H9 (cell line): ENCODE measurements at regions not wholly inside any gene's neighbourhood (a gene's known extent, or its start where the extent isn't known, plus 50 kb on each side); places are given as distances from the start of the nearest gene placed in this dataset.

Source experiments
- DNase-seq: peaks from one replicate; pipeline ENCODE4 v3.0.0-alpha.2; 2017
- H2AFZ ChIP-seq: one replicate; pipeline ENCODE4 v1.6.1; 2013; ENCODE audit warnings: mild to moderate bottlenecking, low read length, control low read depth, moderate library complexity
- H2AK5ac ChIP-seq: 2 replicates; pipeline ENCODE4 v1.6.1; 2013; ENCODE audit warnings: low read length, control low read depth, mixed read lengths; ENCODE audit not compliant: insufficient read length
- H2BK120ac ChIP-seq: one replicate; pipeline ENCODE4 v1.6.1; 2013; ENCODE audit warnings: low read depth, mild to moderate bottlenecking, low read length, control low read depth, inconsistent platforms; ENCODE audit not compliant: poor library complexity, severe bottlenecking
- H2BK12ac ChIP-seq: 2 replicates; pipeline ENCODE4 v1.6.1; 2013; ENCODE audit warnings: low read length, control low read depth, mixed read lengths, low read depth; ENCODE audit not compliant: insufficient read length
- H2BK15ac ChIP-seq: 2 replicates; pipeline ENCODE4 v1.6.1; 2013; ENCODE audit warnings: low read depth, low read length, control low read depth
- H2BK20ac ChIP-seq: one replicate; pipeline ENCODE4 v1.6.1; 2013; ENCODE audit warnings: low read depth, mild to moderate bottlenecking, low read length, control low read depth, inconsistent platforms; ENCODE audit not compliant: poor library complexity, severe bottlenecking
- H2BK5ac ChIP-seq: 2 replicates; pipeline ENCODE4 v1.6.1; 2013; ENCODE audit warnings: low read length, control low read depth, mixed read lengths; ENCODE audit not compliant: insufficient read length
- H3K14ac ChIP-seq: 2 replicates; pipeline ENCODE4 v1.6.1; 2013; ENCODE audit warnings: low read length, control low read depth; ENCODE audit not compliant: insufficient read depth
- H3K18ac ChIP-seq: 2 replicates; pipeline ENCODE4 v1.6.1; 2013; ENCODE audit warnings: low read depth, mild to moderate bottlenecking, mixed read lengths, low read length, control low read depth; ENCODE audit not compliant: insufficient read length
- H3K23ac ChIP-seq: 2 replicates; pipeline ENCODE4 v1.6.1; 2013; ENCODE audit warnings: low read length, control low read depth, mixed read lengths, low read depth; ENCODE audit not compliant: insufficient read length
- H3K23me2 ChIP-seq: 2 replicates; pipeline ENCODE4 v1.6.1; 2013; ENCODE audit warnings: low read depth, mild to moderate bottlenecking, mixed read lengths, low read length, control low read depth; ENCODE audit not compliant: insufficient read length, poor library complexity, severe bottlenecking
- H3K27ac ChIP-seq: 2 replicates; pipeline ENCODE4 v1.5.1; 2013; ENCODE audit warnings: low read length, control low read depth, mixed read lengths, low read depth; ENCODE audit not compliant: insufficient read length
- H3K27me3 ChIP-seq: 2 replicates; pipeline ENCODE4 v1.6.1; 2013; ENCODE audit warnings: low read length, control low read depth, inconsistent platforms; ENCODE audit not compliant: insufficient read depth
- H3K4ac ChIP-seq: 2 replicates; pipeline ENCODE4 v1.6.1; 2013; ENCODE audit warnings: low read depth, mild to moderate bottlenecking, control low read depth, inconsistent platforms, low read length, moderate library complexity
- H3K4me1 ChIP-seq: 2 replicates; pipeline ENCODE4 v1.6.1; 2013; ENCODE audit warnings: low read length, control low read depth, inconsistent platforms; ENCODE audit not compliant: insufficient read depth
- H3K4me2 ChIP-seq: 2 replicates; pipeline ENCODE4 v1.6.1; 2013; ENCODE audit warnings: low read length, control low read depth, mixed read lengths; ENCODE audit not compliant: insufficient read length, insufficient read depth
- H3K56ac ChIP-seq: 2 replicates; pipeline ENCODE4 v1.6.1; 2013; ENCODE audit warnings: low read depth, mild to moderate bottlenecking, mixed read lengths, low read length, control low read depth; ENCODE audit not compliant: insufficient read length
- H3K79me1 ChIP-seq: 2 replicates; pipeline ENCODE4 v1.6.1; 2013; ENCODE audit warnings: low read depth, mild to moderate bottlenecking, moderate library complexity, low read length, control low read depth, inconsistent platforms; ENCODE audit not compliant: insufficient read depth, poor library complexity, severe bottlenecking
- H3K79me2 ChIP-seq: 2 replicates; pipeline ENCODE4 v1.6.1; 2013; ENCODE audit warnings: low read length, control low read depth, inconsistent platforms; ENCODE audit not compliant: insufficient read depth
- H3K9ac ChIP-seq: 2 replicates; pipeline ENCODE4 v1.6.1; 2013; ENCODE audit warnings: low read length, control low read depth, mixed read lengths; ENCODE audit not compliant: insufficient read length; ENCODE audit errors: extremely low read depth
- H3K9me3 ChIP-seq: one replicate; pipeline ENCODE4 v1.6.1; 2013; ENCODE audit warnings: low read depth, low read length, inconsistent platforms; ENCODE audit not compliant: control insufficient read depth
- H3T11ph ChIP-seq: one replicate; pipeline ENCODE4 v1.6.1; 2013; ENCODE audit warnings: mild to moderate bottlenecking, low read length, control low read depth, inconsistent platforms
- H4K20me1 ChIP-seq: one replicate; pipeline ENCODE4 v1.6.1; 2013; ENCODE audit not compliant: control insufficient read depth, insufficient read length, insufficient read depth
- H4K5ac ChIP-seq: 2 replicates; pipeline ENCODE4 v1.6.1; 2013; ENCODE audit warnings: low read depth, mild to moderate bottlenecking, mixed read lengths, low read length, control low read depth; ENCODE audit not compliant: insufficient read length
- H4K8ac ChIP-seq: replicated peaks from 2 replicates; pipeline ENCODE4 v1.6.1; 2013; ENCODE audit warnings: low read length, control low read depth, mixed read lengths, low read depth; ENCODE audit not compliant: insufficient read length
- H4K91ac ChIP-seq: 2 replicates; pipeline ENCODE4 v1.6.1; 2013; ENCODE audit warnings: low read depth, mild to moderate bottlenecking, moderate library complexity, mixed read lengths, low read length, control low read depth; ENCODE audit not compliant: insufficient read length
- H3K27ac Mint-ChIP-seq, 3 experiments: 2 replicates in 2 of 3; 3 replicates in 1 of 3; pipeline ENCODE4 v1.8.0; 2020 to 2021; ENCODE audit warnings: mixed read lengths in 3 of 3, mild to moderate bottlenecking in 1 of 3, moderate library complexity in 1 of 3
- H3K27me3 Mint-ChIP-seq: 2 replicates; pipeline ENCODE4 v1.8.0; 2021; ENCODE audit warnings: low read depth, mild to moderate bottlenecking, moderate library complexity, mixed read lengths
- H3K36me3 Mint-ChIP-seq, 3 experiments: 2 replicates in 2 of 3; 3 replicates in 1 of 3; pipeline ENCODE4 v1.8.0; 2020 to 2021; ENCODE audit warnings: low read depth in 3 of 3, mixed read lengths in 3 of 3; ENCODE audit not compliant: insufficient read depth in 1 of 3
- H3K4me1 Mint-ChIP-seq, 2 experiments: 2 replicates each; pipeline ENCODE4 v1.8.0; 2020; ENCODE audit warnings: mixed read lengths in 2 of 2
- H3K4me3 Mint-ChIP-seq, 2 experiments: 2 replicates in 1 of 2; 3 replicates in 1 of 2; pipeline ENCODE4 v1.8.0; 2020 to 2021; ENCODE audit warnings: mild to moderate bottlenecking in 2 of 2, mixed read lengths in 2 of 2, moderate library complexity in 1 of 2
- H3K9me3 Mint-ChIP-seq, 2 experiments: 2 replicates in 1 of 2; 3 replicates in 1 of 2; pipeline ENCODE4 v1.8.0; 2020; ENCODE audit warnings: mild to moderate bottlenecking in 2 of 2, mixed read lengths in 2 of 2, moderate library complexity in 1 of 2
- CTCF ChIP-seq: fragments of 200-600 bp; sonication (generic); conservative IDR thresholded peaks from 3 replicates; pipeline ENCODE4 v1.8.0; 2021; ENCODE audit warnings: antibody characterized with exemption, mild to moderate bottlenecking
- WGBS: extraction: QIAGEN DNeasy Blood & Tissue Kit; methylation state at CpG from one replicate; pipeline ENCODE4 v1.1.7; 2013; ENCODE audit warnings: missing lambda C conversion rate, low lambda C conversion rate, mixed read lengths; ENCODE audit not compliant: insufficient read length; ENCODE audit errors: extremely low coverage; 5-methylcytosine and 5-hydroxymethylcytosine counted together

- H4K91ac ChIP-seq = no peak overlapping the region
- H3K79me2 ChIP-seq = no peaks in the 10 kb centered on the region
- H2BK15ac ChIP-seq = no peak overlapping the region
- H3K23ac ChIP-seq = no peak overlapping the region
- no peak overlapping the region for H3K56ac ChIP-seq
- H3K4me1 ChIP-seq = peaks cover 6% of the 10 kb centered on the region; the same call in 1 of the 2 replicates
- H2BK20ac ChIP-seq = no peak overlapping the region
- no peak overlapping the region for H4K5ac ChIP-seq
- WGBS = no CpG with 5 or more reads among the region's 3 CpGs
- H3K79me1 ChIP-seq = no peaks in the 10 kb centered on the region
- no peak overlapping the region for H3K14ac ChIP-seq
- peak overlapping the region in 1 of 2 experiments; percentile 17; a peak in 2 of 5 replicates for H3K4me3 Mint-ChIP-seq
- H3K27me3 Mint-ChIP-seq = peaks cover 14% of the 10 kb centered on the region
- no peak overlapping the region for H3K9ac ChIP-seq
- H3K4me1 Mint-ChIP-seq = peaks cover 24 to 31% of the 10 kb centered on the region in 2 experiments
- TF ChIP-seq CTCF = no peak
- no peak overlapping the region for H3K4me2 ChIP-seq
- H3K27ac Mint-ChIP-seq = peak overlapping the region in 1 of 3 experiments; percentile 47; a peak in 1 of 7 replicates
- no peak overlapping the region for H2AFZ ChIP-seq
- no peak overlapping the region for H2BK12ac ChIP-seq
- H4K8ac ChIP-seq = no peak overlapping the region
- peaks cover 3 to 14% of the 10 kb centered on the region in 2 experiments for H3K9me3 Mint-ChIP-seq
- no peaks in the 10 kb centered on the region for H3K23me2 ChIP-seq
- H3K36me3 Mint-ChIP-seq = peaks cover 0 to 5% (median 0%) of the 10 kb centered on the region in 3 experiments; a peak in 4 of 7 replicates
- no peak overlapping the region for H3T11ph ChIP-seq
- H3K27me3 ChIP-seq = no peaks in the 10 kb centered on the region
- DNase-seq = peak; percentile 46
- H2AK5ac ChIP-seq = no peak overlapping the region
- no peak overlapping the region for H2BK120ac ChIP-seq
- H3K27ac ChIP-seq = no peak overlapping the region
- no peaks in the 10 kb centered on the region for H4K20me1 ChIP-seq
- H3K4ac ChIP-seq = no peak overlapping the region
- H2BK5ac ChIP-seq = no peak overlapping the region
- no peaks in the 10 kb centered on the region for H3K9me3 ChIP-seq
- no peak overlapping the region for H3K18ac ChIP-seq
These were observed 64.9 kb upstream of the OTOS start for GRCh38 chr2:240205348-240205747.
